GM21786 (cell line): ENCODE measurements at regions not wholly inside any gene's neighbourhood (a gene's known extent, or its start where the extent isn't known, plus 50 kb on each side); places are given as distances from the start of the nearest gene placed in this dataset.
"Not testable (repeated sequence)": the region's sequence is repeated elsewhere in the genome, so short reads cannot be mapped to it uniquely, and the experiment has no call there.

Experiments used
- ATAC-seq: cut with Tn5 transposase; IDR thresholded peaks from one replicate; pipeline ENCODE4 v1.9.1; 2021; ENCODE audit not compliant: unreplicated experiment

GRCh38 chr3:38966811-38967692, 84.7 kb downstream of the SCN11A start:
- ATAC-seq = no peak

- ATAC-seq = no peak
Measured at GRCh38 chr3:38964646-38965045, 87.1 kb downstream of the SCN11A start.

GRCh38 chr3:38964204-38964603, 87.5 kb downstream of the SCN11A start:
- ATAC-seq = no peak

DNA sequence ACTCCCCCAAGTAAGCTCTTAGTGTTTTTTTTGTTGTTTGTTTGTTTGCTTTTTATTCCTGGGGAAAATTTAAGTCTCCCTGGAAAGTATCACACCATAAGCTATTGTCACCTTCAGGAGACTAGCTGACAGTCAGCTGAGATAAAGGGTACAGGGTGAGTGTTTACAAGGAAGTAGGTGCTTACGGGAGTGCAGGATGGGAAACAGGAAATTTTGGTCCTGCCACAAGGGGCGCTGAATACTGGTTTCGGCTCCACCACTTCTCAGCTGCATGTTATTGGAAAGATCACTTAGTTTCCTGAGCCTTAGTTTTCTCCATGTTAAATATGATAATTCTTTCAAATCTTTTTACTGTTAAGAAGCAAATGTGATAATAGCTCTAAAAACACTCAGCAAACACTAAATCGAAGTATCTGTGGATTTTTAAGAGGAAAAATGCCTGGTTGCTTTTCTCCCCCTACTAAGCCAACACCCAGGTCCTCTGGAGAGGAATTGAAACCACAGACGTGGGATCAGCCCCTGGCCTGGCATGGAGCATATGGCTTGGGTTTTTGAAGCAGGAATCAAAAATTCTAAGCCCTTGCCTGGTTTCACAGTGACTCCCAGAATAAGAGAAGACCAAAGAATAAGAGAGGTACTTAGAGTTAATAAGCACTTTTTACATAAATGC, 90.7 kb downstream of the SCN11A start:
- no peak for ATAC-seq

- no peak for ATAC-seq
Measured at GRCh38 chr3:38960042-38960622, 91.6 kb downstream of the SCN11A start.

DNA sequence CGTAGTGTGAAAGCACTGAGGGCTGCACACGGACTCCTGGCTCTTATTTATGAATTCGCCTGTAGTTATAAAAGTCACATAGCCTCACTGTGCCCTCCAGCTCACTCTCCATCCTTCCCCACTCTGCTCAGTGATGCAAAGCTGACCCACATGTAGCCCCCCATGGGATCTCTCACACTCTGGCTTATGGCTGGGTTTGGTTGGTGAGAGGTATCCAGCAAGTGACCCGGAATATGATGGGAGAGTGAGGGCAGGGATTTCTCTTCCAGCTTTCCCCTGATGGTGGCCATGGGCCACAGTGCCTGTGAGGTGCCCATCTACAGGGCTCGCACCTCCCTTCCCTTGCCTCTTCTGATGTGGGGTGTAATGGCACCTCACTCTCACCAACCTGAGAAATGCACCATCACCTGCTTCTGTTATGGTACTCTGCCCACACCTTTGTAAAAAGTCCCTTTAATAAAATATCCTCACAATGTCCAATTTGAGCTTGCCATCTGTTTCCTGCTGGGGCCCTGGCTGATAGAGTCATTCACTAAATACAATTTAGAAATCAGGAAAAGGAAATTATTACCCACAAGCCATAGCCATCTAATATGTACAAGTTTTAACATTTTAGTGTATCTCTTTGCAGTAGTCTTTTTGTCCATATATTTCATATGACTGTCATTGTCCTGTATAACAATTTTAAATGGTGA, 93.6 kb downstream of the SCN11A start:
- no peak for ATAC-seq

DNA sequence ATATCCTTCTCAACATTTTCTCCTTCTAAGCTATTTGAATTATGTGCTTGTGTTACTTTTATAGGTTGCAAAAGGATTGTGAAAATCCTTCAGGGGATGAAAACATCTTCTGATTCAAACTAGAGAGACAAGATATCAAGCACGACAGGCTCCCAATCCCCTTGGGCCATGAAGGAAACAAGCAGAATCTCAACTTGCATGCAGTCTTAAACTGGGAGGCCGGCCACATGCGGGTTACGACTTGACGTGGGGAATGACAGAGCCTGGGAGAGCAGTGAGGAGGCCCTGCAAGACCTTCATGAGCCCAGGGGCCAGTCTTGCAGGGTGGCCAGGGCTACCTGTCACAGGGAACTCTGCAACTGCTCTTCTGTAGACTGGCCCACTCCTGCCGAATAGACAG, 94.4 kb downstream of the SCN11A start:
- no peak for ATAC-seq

DNA sequence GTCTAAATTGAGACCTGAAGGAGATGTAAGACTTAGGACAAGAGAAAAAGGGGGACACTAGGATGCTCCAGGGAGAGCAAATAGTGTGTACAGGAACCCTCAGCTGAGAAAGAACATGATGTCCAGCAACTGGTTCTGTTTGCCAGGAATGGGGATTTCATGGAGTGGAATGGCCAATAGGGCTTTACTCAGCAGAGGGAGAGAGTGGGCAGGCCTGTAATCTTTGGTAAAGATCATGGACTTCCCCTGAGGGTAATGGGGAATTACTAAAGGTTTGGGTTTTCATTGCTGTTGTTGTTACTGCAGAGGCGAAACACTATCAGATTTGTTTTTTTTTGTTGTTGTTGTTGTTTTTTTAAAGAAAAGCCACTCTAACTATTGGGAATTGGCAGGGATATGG, 99.0 kb downstream of the SCN11A start:
- no peak for ATAC-seq

GRCh38 chr3:38951167-38951566, 100.6 kb downstream of the SCN11A start:
- ATAC-seq = not testable (repeated sequence)

- no peak for ATAC-seq
Measured at GRCh38 chr3:38950581-38950980, 101.2 kb downstream of the SCN11A start.

DNA sequence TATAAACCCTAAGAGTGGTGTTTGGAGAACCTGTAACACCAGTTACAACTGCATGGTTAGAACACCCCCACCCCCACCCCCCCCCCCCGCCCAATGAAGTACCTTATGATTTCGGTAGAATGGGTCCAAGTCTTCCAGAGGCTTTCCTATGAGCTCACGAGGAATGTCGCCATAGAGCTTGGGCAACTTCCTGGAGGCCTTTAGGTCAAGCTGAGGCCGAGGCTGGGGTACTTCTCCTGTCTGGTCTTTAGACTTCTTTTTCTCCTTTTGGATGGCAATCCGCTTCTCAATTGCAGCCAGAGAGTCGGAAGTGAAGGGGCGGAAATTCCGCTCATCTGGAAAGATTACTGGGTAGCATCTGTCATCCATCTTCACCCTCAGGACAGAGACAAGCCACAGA, 101.8 kb downstream of the SCN11A start:
- ATAC-seq = no peak

DNA sequence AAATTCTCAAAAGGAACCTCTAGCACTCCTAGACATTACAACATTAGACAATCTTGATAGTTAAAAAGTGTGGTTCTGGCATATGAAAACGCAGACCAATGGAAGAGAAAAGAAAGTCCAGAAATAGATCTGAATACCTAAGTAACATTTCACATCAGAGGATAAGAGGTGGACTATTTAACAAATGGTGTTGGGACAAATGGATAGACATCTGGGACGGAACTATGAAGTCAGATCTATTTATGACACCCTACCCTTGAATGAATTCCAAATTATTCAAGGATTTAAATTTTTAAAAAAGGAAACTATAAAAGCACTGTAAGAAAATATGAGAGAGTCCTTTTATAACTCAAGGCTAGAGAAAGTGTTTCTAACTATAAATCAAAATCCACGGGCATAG, 111.3 kb downstream of the SCN11A start:
- no peak for ATAC-seq

GRCh38 chr3:38925351-38925750, 109.3 kb upstream of the SCN10A start:
- ATAC-seq = no peak

- ATAC-seq = no peak
Measured at GRCh38 chr3:38916706-38917105, 100.7 kb upstream of the SCN10A start.

DNA sequence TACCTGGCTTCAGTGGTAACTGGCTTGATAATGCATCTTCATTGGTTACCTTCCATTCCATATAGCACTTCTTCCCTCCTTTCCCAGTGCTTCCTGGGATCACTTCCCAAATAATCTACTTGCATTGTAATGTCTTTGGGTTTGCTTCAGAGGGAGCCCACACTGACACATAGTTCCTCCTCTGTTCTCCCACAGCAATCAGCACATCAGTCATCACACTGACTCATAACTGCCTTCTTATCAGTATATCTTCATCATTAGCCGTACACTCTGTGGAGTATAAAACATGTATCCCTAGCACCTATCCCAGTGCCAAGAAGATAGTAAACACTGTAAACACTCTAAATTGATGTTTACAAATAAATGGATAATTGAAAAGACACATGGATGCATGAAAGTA, 91.4 kb upstream of the SCN10A start:
- ATAC-seq = no peak

- no peak for ATAC-seq
Measured at GRCh38 chr3:38890426-38890825, 74.4 kb upstream of the SCN10A start.

DNA sequence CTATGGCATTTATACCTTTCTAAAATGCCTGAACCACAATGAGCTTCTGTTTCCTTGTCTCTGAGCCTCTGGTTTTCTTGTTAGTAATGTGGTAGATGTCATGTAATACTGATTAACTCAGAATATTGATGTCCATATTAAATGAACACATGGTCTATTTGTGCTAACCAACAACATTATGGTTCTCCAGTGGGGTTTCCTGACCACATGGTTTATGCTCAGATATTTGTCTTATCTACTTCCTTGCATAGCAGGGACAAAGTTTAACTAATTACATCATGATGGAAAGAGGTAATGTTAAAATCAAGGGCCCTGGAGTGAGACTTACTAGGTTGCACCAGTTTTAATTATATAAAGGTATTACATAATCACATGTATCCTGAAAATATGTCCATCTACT, 62.6 kb upstream of the SCN10A start:
- no peak for ATAC-seq
